ENCODE measurements at regions not wholly inside any gene's neighbourhood (a gene's known extent, or its start where the extent isn't known, plus 50 kb on each side); places are given as distances from the start of the nearest gene placed in this dataset.
A peak's percentile ranks its signal among the peaks of the same experiment; 100 is the strongest.
"Not testable (repeated sequence)": the region's sequence is repeated elsewhere in the genome, so short reads cannot be mapped to it uniquely, and the experiment has no call there.

GRCh38 chr12:131619106-131619642 is 91.7 kb upstream of the SFSWAP start:
- no peak for DNase-seq (ENCODE audit: low read depth)

GRCh38 chr12:131619736-131620506 is 91.0 kb upstream of the SFSWAP start:
- DNase-seq (ENCODE audit: low read depth) = no peak

GRCh38 chr12:131620520-131620919 is 90.4 kb upstream of the SFSWAP start:
- DNase-seq (ENCODE audit: low read depth) = no peak

GRCh38 chr12:131620946-131621681 is 89.8 kb upstream of the SFSWAP start:
- no peak for DNase-seq (ENCODE audit: low read depth)

- no peak for DNase-seq (ENCODE audit: low read depth)
Observed at GRCh38 chr12:131621701-131622421, 89.0 kb upstream of the SFSWAP start.

GRCh38 chr12:131622422-131622955 is 88.4 kb upstream of the SFSWAP start:
- no peak for DNase-seq (ENCODE audit: low read depth)

- not testable (repeated sequence) for DNase-seq (ENCODE audit: low read depth)
Observed at GRCh38 chr12:131623404-131624368, 87.2 kb upstream of the SFSWAP start.

GRCh38 chr12:131624369-131624739 is 86.5 kb upstream of the SFSWAP start:
- not testable (repeated sequence) for DNase-seq (ENCODE audit: low read depth)

- not testable (repeated sequence) for DNase-seq (ENCODE audit: low read depth)
Observed at GRCh38 chr12:131624756-131625501, 86.0 kb upstream of the SFSWAP start.

GRCh38 chr12:131625966-131626722 is 84.7 kb upstream of the SFSWAP start:
- not testable (repeated sequence) for DNase-seq (ENCODE audit: low read depth)

- DNase-seq (ENCODE audit: low read depth) = peak; percentile 20
Observed at GRCh38 chr12:131627151-131628022, 83.5 kb upstream of the SFSWAP start.

GRCh38 chr12:131628023-131628740 is 82.7 kb upstream of the SFSWAP start:
- DNase-seq (ENCODE audit: low read depth) = no peak

- DNase-seq (ENCODE audit: low read depth) = no peak
Observed at GRCh38 chr12:131628766-131629448, 82.0 kb upstream of the SFSWAP start.

GRCh38 chr12:131631230-131631629 is 79.7 kb upstream of the SFSWAP start:
- no peak for DNase-seq (ENCODE audit: low read depth)

GRCh38 chr12:131631889-131632651 is 78.8 kb upstream of the SFSWAP start:
- not testable (repeated sequence) for DNase-seq (ENCODE audit: low read depth)

GRCh38 chr12:131632652-131633023 is 78.3 kb upstream of the SFSWAP start:
- DNase-seq (ENCODE audit: low read depth) = not testable (repeated sequence)
